CD8-positive, alpha-beta memory T cell (primary cell): ENCODE measurements at regions not wholly inside any gene's neighbourhood (a gene's known extent, or its start where the extent isn't known, plus 50 kb on each side); places are given as distances from the start of the nearest gene placed in this dataset.

ENCODE experiments used
- CTCF ChIA-PET: fragments of 350-600 bp; sonication (Branson Sonifier 250); formaldehyde crosslinking; loops from one replicate; lab custom pipeline; 2021; ENCODE audit warnings: antibody characterized with exemption; lab: Charles Lee
- POLR2A ChIA-PET: fragments of 350-600 bp; sonication (Branson Sonifier 250); formaldehyde crosslinking; loops from one replicate; lab custom pipeline; 2021; ENCODE audit warnings: antibody characterized with exemption; lab: Charles Lee
- DNase-seq, 5 donors: peaks; one replicate each; pipeline versions ENCODE4 v3.0.0 to v3.0.0-alpha.2; 2020 to 2022; ENCODE audit warnings: mixed read lengths in 1 of 5
- H3K27ac ChIP-seq: one replicate; pipeline ENCODE4 v1.7.0; 2013; ENCODE audit warnings: low read depth, mild to moderate bottlenecking, low read length, moderate library complexity
- H3K27me3 ChIP-seq: 2 replicates; pipeline ENCODE4 v1.7.0; 2013; ENCODE audit warnings: low read length, mild to moderate bottlenecking; ENCODE audit not compliant: insufficient read depth, poor library complexity, severe bottlenecking
- H3K36me3 ChIP-seq: 2 replicates; pipeline ENCODE4 v1.7.0; 2013; ENCODE audit warnings: mild to moderate bottlenecking, low read length, moderate library complexity; ENCODE audit not compliant: insufficient read depth
- H3K4me1 ChIP-seq: 2 replicates; pipeline ENCODE4 v1.7.0; 2013; ENCODE audit warnings: mild to moderate bottlenecking, low read length, moderate library complexity; ENCODE audit not compliant: insufficient read depth
- H3K4me3 ChIP-seq: 2 replicates; pipeline ENCODE4 v1.7.0; 2013; ENCODE audit warnings: mild to moderate bottlenecking, low read length
- H3K9me3 ChIP-seq: 2 replicates; pipeline ENCODE4 v1.7.0; 2013; ENCODE audit warnings: mild to moderate bottlenecking, low read length
- H3K27ac Mint-ChIP-seq, 8 donors: one replicate each; pipeline ENCODE4 v1.8.0; 2020 to 2021; ENCODE audit warnings: mixed read lengths in 8 of 8, mild to moderate bottlenecking in 6 of 8, inconsistent platforms in 3 of 8, moderate library complexity in 3 of 8
- H3K27me3 Mint-ChIP-seq, 2 donors: one replicate each; pipeline ENCODE4 v1.8.0; 2020 to 2021; ENCODE audit warnings: mixed read lengths in 2 of 2, mild to moderate bottlenecking in 1 of 2, moderate library complexity in 1 of 2
- H3K36me3 Mint-ChIP-seq, 3 donors: one replicate each; pipeline ENCODE4 v1.8.0; 2020 to 2021; ENCODE audit warnings: mixed read lengths in 3 of 3, inconsistent platforms in 1 of 3, mild to moderate bottlenecking in 1 of 3
- H3K4me1 Mint-ChIP-seq, 3 donors: one replicate each; pipeline ENCODE4 v1.8.0; 2020 to 2021; ENCODE audit warnings: mixed read lengths in 3 of 3, inconsistent platforms in 1 of 3, mild to moderate bottlenecking in 1 of 3
- H3K4me3 Mint-ChIP-seq, 7 donors: one replicate each; pipeline ENCODE4 v1.8.0; 2020 to 2021; ENCODE audit warnings: mixed read lengths in 7 of 7, mild to moderate bottlenecking in 6 of 7, moderate library complexity in 4 of 7, inconsistent platforms in 2 of 7
- H3K9me3 Mint-ChIP-seq, 5 donors: one replicate each; pipeline ENCODE4 v1.8.0; 2020 to 2022; ENCODE audit warnings: mixed read lengths in 5 of 5, mild to moderate bottlenecking in 3 of 5, moderate library complexity in 2 of 5, inconsistent platforms in 1 of 5

DNA sequence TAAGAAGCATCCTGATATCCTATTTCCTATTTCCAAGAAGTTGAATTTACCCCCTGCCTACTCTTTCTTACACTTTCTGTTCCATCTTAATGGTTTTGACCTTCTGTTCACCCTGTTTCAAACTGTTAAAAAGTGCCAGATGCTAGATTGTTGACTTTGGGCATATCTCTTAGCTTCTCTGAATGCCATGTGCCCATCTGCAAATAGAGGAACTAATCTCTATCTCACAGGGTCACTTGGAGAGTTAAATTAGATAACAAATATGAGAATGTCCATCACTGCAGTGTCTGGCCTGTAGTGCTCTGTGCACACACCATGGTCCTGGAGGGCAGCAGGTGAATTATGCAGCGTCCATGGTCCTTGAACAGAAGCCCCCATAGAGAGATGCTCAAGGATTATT lies 83.8 kb downstream of the LRATD1 start:
- Mint-ChIP-seq H3K27me3 (no peaks in the 10 kb centered on the region), H3K36me3 (no peaks in the 10 kb centered on the region), H3K27ac (no peak overlapping the region), H3K4me1 (no peaks in the 10 kb centered on the region), H3K9me3 (peaks cover 0 to 6% (median 0%) of the 10 kb centered on the region in 5 donors), H3K4me3 (no peak overlapping the region)
- H3K4me3 ChIP-seq = no peak overlapping the region
- no peaks in the 10 kb centered on the region for H3K9me3 ChIP-seq
- no peak for DNase-seq
- H3K36me3 ChIP-seq = no peaks in the 10 kb centered on the region
- ChIA-PET POLR2A (no interaction called here), CTCF (no interaction called here)
- H3K27ac ChIP-seq = no peak overlapping the region
- H3K27me3 ChIP-seq = no peaks in the 10 kb centered on the region
- no peaks in the 10 kb centered on the region for H3K4me1 ChIP-seq

GRCh38 chr2:14717131-14717530 lies 84.6 kb downstream of the LRATD1 start:
- H3K36me3 ChIP-seq = no peaks in the 10 kb centered on the region
- no peaks in the 10 kb centered on the region for H3K9me3 ChIP-seq
- no peak overlapping the region for H3K4me3 Mint-ChIP-seq
- no peak overlapping the region for H3K27ac Mint-ChIP-seq
- ChIA-PET POLR2A (no interaction called here), CTCF (no interaction called here)
- no peak overlapping the region for H3K27ac ChIP-seq
- H3K27me3 ChIP-seq = no peaks in the 10 kb centered on the region
- peaks cover 0 to 6% (median 0%) of the 10 kb centered on the region in 5 donors for H3K9me3 Mint-ChIP-seq
- H3K4me3 ChIP-seq = no peak overlapping the region
- no peaks in the 10 kb centered on the region for H3K4me1 Mint-ChIP-seq
- H3K27me3 Mint-ChIP-seq = no peaks in the 10 kb centered on the region
- no peaks in the 10 kb centered on the region for H3K36me3 Mint-ChIP-seq
- H3K4me1 ChIP-seq = no peaks in the 10 kb centered on the region
- DNase-seq = no peak

DNA sequence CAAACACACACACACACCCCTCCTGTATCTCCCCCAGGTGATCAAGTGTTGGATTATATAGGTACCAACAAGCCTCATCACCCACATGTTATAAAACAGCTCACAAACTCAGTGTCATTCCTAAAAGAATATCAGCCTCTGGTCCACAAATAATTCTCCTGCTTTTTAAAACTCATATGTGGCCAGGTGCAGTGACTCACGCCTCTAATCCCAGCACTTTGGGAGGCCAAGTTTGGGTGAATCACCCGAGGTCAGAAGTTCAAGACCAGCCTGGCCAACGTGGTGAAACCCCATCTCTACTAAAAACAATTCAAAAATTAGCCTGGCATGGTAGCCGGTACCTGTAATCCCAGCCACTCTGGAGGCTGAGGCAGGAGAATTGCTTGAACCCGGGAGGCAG lies 87.8 kb downstream of the LRATD1 start:
- Histone ChIP-seq H3K4me1 (no peaks in the 10 kb centered on the region), H3K36me3 (no peaks in the 10 kb centered on the region), H3K27me3 (no peaks in the 10 kb centered on the region), H3K9me3 (no peaks in the 10 kb centered on the region), H3K27ac (no peak overlapping the region), H3K4me3 (no peak overlapping the region)
- ChIA-PET CTCF (no interaction called here), POLR2A (no interaction called here)
- Mint-ChIP-seq H3K27ac (no peak overlapping the region), H3K9me3 (peaks cover 0 to 3% (median 0%) of the 10 kb centered on the region in 5 donors), H3K36me3 (no peaks in the 10 kb centered on the region), H3K4me1 (no peaks in the 10 kb centered on the region), H3K4me3 (no peak overlapping the region), H3K27me3 (no peaks in the 10 kb centered on the region)
- no peak for DNase-seq

- H3K27me3 ChIP-seq = no peaks in the 10 kb centered on the region
- CTCF ChIA-PET = no interaction called here
- POLR2A ChIA-PET = no interaction called here
Observed at GRCh38 chr2:14720739-14721138, 88.2 kb downstream of the LRATD1 start.

DNA sequence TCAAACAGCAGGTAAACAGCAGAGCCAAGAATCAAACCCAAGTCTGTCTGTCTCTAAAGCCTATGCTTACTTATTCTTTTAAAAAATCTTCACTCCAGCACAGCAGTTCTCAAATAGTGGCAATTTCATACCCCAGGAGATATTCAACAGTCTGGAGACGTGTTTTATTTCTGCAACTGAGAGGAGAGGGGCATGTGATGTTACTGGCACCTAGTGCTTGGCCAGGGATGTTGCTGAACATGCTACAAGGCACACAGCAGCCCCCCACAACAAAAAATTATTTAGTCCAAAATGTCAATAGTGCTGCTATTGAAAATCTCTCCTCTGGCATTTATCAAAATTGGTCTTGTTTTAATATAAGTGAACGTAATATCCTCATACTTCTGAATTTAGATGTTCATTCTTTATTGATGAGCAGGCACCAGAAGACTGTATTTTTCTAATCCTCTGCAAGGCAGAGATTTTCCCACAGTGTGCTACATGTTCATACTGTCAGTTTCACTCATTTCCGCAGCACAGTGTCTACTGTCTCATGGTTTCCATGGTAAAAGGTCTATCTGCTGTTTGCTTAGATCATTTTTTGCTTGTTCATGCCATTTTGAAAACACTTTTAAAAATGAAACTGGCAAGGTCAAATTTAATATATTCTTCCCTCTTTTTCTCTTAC lies 90.5 kb downstream of the LRATD1 start:
- no peaks in the 10 kb centered on the region for H3K27me3 Mint-ChIP-seq
- POLR2A ChIA-PET = no interaction called here

More at GRCh38 chr2:14720739-14721138, 88.2 kb downstream of the LRATD1 start:
- H3K36me3 ChIP-seq = no peaks in the 10 kb centered on the region
- Mint-ChIP-seq H3K27me3 (no peaks in the 10 kb centered on the region), H3K36me3 (no peaks in the 10 kb centered on the region), H3K27ac (no peak overlapping the region), H3K9me3 (peaks cover 0 to 3% (median 0%) of the 10 kb centered on the region in 5 donors), H3K4me3 (no peak overlapping the region), H3K4me1 (no peaks in the 10 kb centered on the region)
- H3K4me1 ChIP-seq = no peaks in the 10 kb centered on the region
- DNase-seq = no peak
- H3K4me3 ChIP-seq = no peak overlapping the region
- no peak overlapping the region for H3K27ac ChIP-seq
- H3K9me3 ChIP-seq = no peaks in the 10 kb centered on the region

GRCh38 chr2:14723684-14724083 lies 91.2 kb downstream of the LRATD1 start:
- DNase-seq = no peak
- Histone ChIP-seq H3K4me3 (no peak overlapping the region), H3K9me3 (no peaks in the 10 kb centered on the region), H3K36me3 (no peaks in the 10 kb centered on the region), H3K4me1 (no peaks in the 10 kb centered on the region), H3K27me3 (no peaks in the 10 kb centered on the region), H3K27ac (no peak overlapping the region)
- Mint-ChIP-seq H3K9me3 (peaks cover 0 to 2% (median 0%) of the 10 kb centered on the region in 5 donors), H3K4me1 (no peaks in the 10 kb centered on the region), H3K27me3 (no peaks in the 10 kb centered on the region), H3K36me3 (no peaks in the 10 kb centered on the region), H3K27ac (no peak overlapping the region), H3K4me3 (no peak overlapping the region)
- CTCF ChIA-PET = no interaction called here
- POLR2A ChIA-PET = no interaction called here

More for the DNA sequence above, 90.5 kb downstream of the LRATD1 start:
- no peaks in the 10 kb centered on the region for H3K4me1 ChIP-seq
- CTCF ChIA-PET = no interaction called here
- no peak overlapping the region for H3K27ac Mint-ChIP-seq
- no peak for DNase-seq
- H3K9me3 Mint-ChIP-seq = peaks cover 0 to 2% (median 0%) of the 10 kb centered on the region in 5 donors
- no peaks in the 10 kb centered on the region for H3K36me3 ChIP-seq
- H3K4me1 Mint-ChIP-seq = no peaks in the 10 kb centered on the region
- H3K4me3 ChIP-seq = no peak overlapping the region
- H3K4me3 Mint-ChIP-seq = no peak overlapping the region
- no peaks in the 10 kb centered on the region for H3K27me3 ChIP-seq
- H3K36me3 Mint-ChIP-seq = no peaks in the 10 kb centered on the region
- H3K27ac ChIP-seq = no peak overlapping the region
- no peaks in the 10 kb centered on the region for H3K9me3 ChIP-seq

DNA sequence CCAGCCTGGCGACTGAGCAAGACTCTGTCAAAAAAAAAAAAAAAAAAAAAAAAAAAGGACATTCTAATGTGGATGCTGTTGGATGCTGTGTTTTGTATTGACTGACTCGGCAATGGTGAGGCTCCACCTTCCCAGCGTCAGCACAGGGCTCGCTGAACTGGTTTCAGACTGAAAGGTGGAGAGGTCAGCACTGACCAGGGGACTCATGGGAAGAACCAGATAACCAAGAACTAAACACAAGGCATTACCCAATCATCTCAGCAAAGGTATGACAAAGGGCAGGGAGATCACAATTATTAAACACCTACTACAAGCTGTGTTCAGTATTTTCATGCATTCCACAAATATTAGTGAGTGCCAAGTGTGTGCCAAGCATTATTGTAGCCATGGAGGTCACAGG lies 103.2 kb downstream of the LRATD1 start:
- H3K36me3 ChIP-seq = no peaks in the 10 kb centered on the region
- ChIA-PET CTCF (no interaction called here), POLR2A (no interaction called here)
- no peak overlapping the region for H3K4me3 ChIP-seq
- H3K27me3 ChIP-seq = no peaks in the 10 kb centered on the region
- no peaks in the 10 kb centered on the region for H3K4me1 Mint-ChIP-seq
- no peaks in the 10 kb centered on the region for H3K36me3 Mint-ChIP-seq
- no peak overlapping the region for H3K4me3 Mint-ChIP-seq
- no peak overlapping the region for H3K27ac Mint-ChIP-seq
- no peaks in the 10 kb centered on the region for H3K9me3 ChIP-seq
- H3K9me3 Mint-ChIP-seq = peaks cover 0 to 12% (median 5%) of the 10 kb centered on the region in 5 donors
- H3K4me1 ChIP-seq = no peaks in the 10 kb centered on the region
- no peak for DNase-seq
- H3K27me3 Mint-ChIP-seq = no peaks in the 10 kb centered on the region
- no peak overlapping the region for H3K27ac ChIP-seq

GRCh38 chr2:14737201-14737600 lies 104.7 kb downstream of the LRATD1 start:
- ChIA-PET POLR2A (no interaction called here), CTCF (no interaction called here)
- H3K4me3 ChIP-seq = no peak overlapping the region
- Mint-ChIP-seq H3K36me3 (no peaks in the 10 kb centered on the region), H3K27me3 (no peaks in the 10 kb centered on the region), H3K9me3 (peaks cover 0 to 8% (median 5%) of the 10 kb centered on the region in 5 donors), H3K27ac (no peak overlapping the region), H3K4me1 (no peaks in the 10 kb centered on the region), H3K4me3 (no peak overlapping the region)
- H3K9me3 ChIP-seq = no peaks in the 10 kb centered on the region
- no peak overlapping the region for H3K27ac ChIP-seq
- H3K36me3 ChIP-seq = no peaks in the 10 kb centered on the region
- H3K27me3 ChIP-seq = no peaks in the 10 kb centered on the region
- no peak for DNase-seq
- no peaks in the 10 kb centered on the region for H3K4me1 ChIP-seq
